GM12878 (cell line): ENCODE measurements at regions not wholly inside any gene's neighbourhood (a gene's known extent, or its start where the extent isn't known, plus 50 kb on each side); places are given as distances from the start of the nearest gene placed in this dataset.

Experiments
- ATAC-seq: fragments of 200-7000 bp; cut with Tn5 transposase; 3 replicates; pipeline ENCODE4 v1.9.1; 2020; ENCODE audit warnings: mild to moderate bottlenecking, moderate library complexity
- BruUV-seq: library from RNA; stranded (reverse); fragments of 400-500 nt; replicated peaks from 2 replicates; lab custom pipeline; 2021; lab: Mats Ljungman, UMichigan
- CTCF ChIA-PET: fragments of 300-600 bp; sonication (Branson Sonifier 250); formaldehyde crosslinking; extraction: SDS; loops from one replicate; lab custom pipeline; 2021; ENCODE audit warnings: inconsistent platforms; lab: Yijun Ruan, JAX
- POLR2A ChIA-PET: fragments of 350-600 bp; formaldehyde crosslinking; extraction: SDS; loops from one replicate; lab custom pipeline; 2021; ENCODE audit warnings: inconsistent platforms; lab: Charles Lee
- RAD21 ChIA-PET: fragments of 300-600 bp; sonication (Branson Sonifier 250); formaldehyde crosslinking; loops from one replicate; lab custom pipeline; 2023; ENCODE audit warnings: antibody characterized with exemption; ENCODE audit not compliant: unreplicated experiment; lab: Charles Lee
- SMC1A ChIA-PET: fragments of 300-600 bp; sonication (Branson Sonifier 250); formaldehyde crosslinking; loops from one replicate; lab custom pipeline; 2023; ENCODE audit not compliant: unreplicated experiment, uncharacterized antibody; lab: Charles Lee
- DNase-seq: peaks from one replicate; pipeline ENCODE4 v3.0.0-alpha.2; 2011; ENCODE audit warnings: low read depth, low spot score
- FAIRE-seq: peaks from 3 replicates; lab custom pipeline; 2011; peaks lifted over from hg19 to GRCh38; lab: Jason Lieb, UNC
- H2AFZ ChIP-seq: 2 replicates; pipeline ENCODE4 v1.6.0; 2011; ENCODE audit warnings: low read depth, low read length, control low read depth; ENCODE audit not compliant: control insufficient read depth
- H3K27ac ChIP-seq: 2 replicates; pipeline ENCODE4 v1.5.1; 2011; ENCODE audit warnings: control low read depth; ENCODE audit not compliant: control insufficient read depth, insufficient read depth
- H3K27me3 ChIP-seq, 2 experiments: replicated peaks in 1 of 2; 2 replicates each; pipeline versions ENCODE4 v1.6.0 to v1.6.1; 2011; ENCODE audit warnings: low read length in 1 of 2; ENCODE audit not compliant: control insufficient read depth in 2 of 2, insufficient read depth in 2 of 2
- H3K36me3 ChIP-seq, 2 experiments: 2 replicates each; pipeline ENCODE4 v1.5.1; 2011; ENCODE audit warnings: low read length in 1 of 2; ENCODE audit not compliant: control insufficient read depth in 2 of 2, insufficient read depth in 2 of 2
- H3K4me1 ChIP-seq: 2 replicates; pipeline ENCODE4 v1.6.1; 2011; ENCODE audit warnings: mild to moderate bottlenecking, low read length, moderate library complexity, mixed read lengths; ENCODE audit not compliant: control insufficient read depth, insufficient read depth
- H3K4me2 ChIP-seq: 2 replicates; pipeline ENCODE4 v1.6.0; 2011; ENCODE audit warnings: control low read depth; ENCODE audit not compliant: control insufficient read depth, insufficient read depth
- H3K4me3 ChIP-seq: fragments of 200-600 bp; sonication (generic); 2 replicates; pipeline ENCODE4 v1.5.1; 2016
- H3K79me2 ChIP-seq: 2 replicates; pipeline ENCODE4 v1.6.0; 2011; ENCODE audit warnings: low read length; ENCODE audit not compliant: control insufficient read depth, insufficient read depth
- H3K9ac ChIP-seq: 2 replicates; pipeline ENCODE4 v1.8.0; 2011; ENCODE audit warnings: low read length, control low read depth, mixed read lengths; ENCODE audit not compliant: control insufficient read depth, insufficient read depth
- H3K9me3 ChIP-seq: replicated peaks from 3 replicates; pipeline ENCODE4 v1.5.1; 2011; ENCODE audit warnings: mild to moderate bottlenecking, low read length; ENCODE audit not compliant: control insufficient read depth, insufficient read depth
- H4K20me1 ChIP-seq: 2 replicates; pipeline ENCODE4 v1.6.0; 2011; ENCODE audit not compliant: control insufficient read depth, insufficient read depth
- ASH2L ChIP-seq: fragments of 300-600, 200-600 bp; sonication (generic); IDR thresholded peaks from 2 replicates; pipeline ENCODE4 v1.6.1; 2017; ENCODE audit warnings: low read depth, mild to moderate bottlenecking, borderline replicate concordance
- BMI1 ChIP-seq: fragments of 450-650 bp; IDR thresholded peaks from 2 replicates; pipeline ENCODE4 v1.6.1; 2016; ENCODE audit warnings: mild to moderate bottlenecking, moderate library complexity, borderline replicate concordance
- CREB1 ChIP-seq: IDR thresholded peaks from 2 replicates; pipeline ENCODE4 v1.6.1; 2012; ENCODE audit warnings: low read depth, mild to moderate bottlenecking, inconsistent platforms
- HCFC1 ChIP-seq: fragments of 150-350 bp; IDR thresholded peaks from 2 replicates; pipeline ENCODE4 v1.6.1; 2014; ENCODE audit warnings: low read length
- IRF4 ChIP-seq: IDR thresholded peaks from 2 replicates; pipeline ENCODE4 v1.6.1; 2011; ENCODE audit warnings: low read depth, low read length
- RB1 ChIP-seq: fragments of 450-650 bp; formaldehyde crosslinking; IDR thresholded peaks from 2 replicates; pipeline ENCODE4 v1.6.1; 2017; ENCODE audit warnings: mild to moderate bottlenecking, borderline replicate concordance
- SKIL ChIP-seq: fragments of 450-650 bp; IDR thresholded peaks from 2 replicates; pipeline ENCODE4 v1.6.1; 2017; ENCODE audit warnings: mild to moderate bottlenecking, low read depth, inconsistent platforms; ENCODE audit not compliant: poor library complexity, severe bottlenecking
- SMAD1 ChIP-seq: fragments of 450-650 bp; IDR thresholded peaks from 2 replicates; pipeline ENCODE4 v1.6.1; 2018; ENCODE audit warnings: mild to moderate bottlenecking, low read depth; ENCODE audit not compliant: partially characterized antibody
- SPI1 ChIP-seq: IDR thresholded peaks from 2 replicates; pipeline ENCODE4 v1.6.1; 2011; ENCODE audit warnings: low read depth, mild to moderate bottlenecking, low read length, moderate library complexity, borderline replicate concordance; ENCODE audit not compliant: insufficient read depth
- SREBF1 ChIP-seq: IDR thresholded peaks from 2 replicates; pipeline ENCODE4 v1.6.1; 2012; ENCODE audit warnings: mild to moderate bottlenecking, low read length
- SUPT20H ChIP-seq: IDR thresholded peaks from 2 replicates; pipeline ENCODE4 v1.6.1; 2011; ENCODE audit warnings: low read depth, mild to moderate bottlenecking, low read length, moderate library complexity, borderline replicate concordance; ENCODE audit not compliant: control insufficient read depth
- SUZ12 ChIP-seq: fragments of 200-600 bp; sonication (generic); IDR thresholded peaks from one replicate; pipeline ENCODE4 v1.6.1; 2018; ENCODE audit warnings: antibody characterized with exemption, mild to moderate bottlenecking; ENCODE audit not compliant: unreplicated experiment
- TCF7 ChIP-seq: IDR thresholded peaks from 2 replicates; pipeline ENCODE4 v1.6.1; 2014; ENCODE audit warnings: antibody characterized with exemption, borderline replicate concordance
- USF1 ChIP-seq: IDR thresholded peaks from 2 replicates; pipeline ENCODE4 v1.6.1; 2011; ENCODE audit warnings: borderline replicate concordance, low read depth, mild to moderate bottlenecking, moderate library complexity, mixed read lengths, low read length; ENCODE audit not compliant: insufficient read depth; ENCODE audit errors: extremely low read length
- ZBED1 ChIP-seq: IDR thresholded peaks from 2 replicates; pipeline ENCODE4 v1.6.1; 2016; ENCODE audit warnings: borderline replicate concordance
- WGBS: methylation state at CpG from one replicate; pipeline ENCODE4 v1.1.6; 2016; ENCODE audit warnings: low lambda C conversion rate; ENCODE audit not compliant: insufficient replicate concordance, insufficient coverage; ENCODE audit errors: missing lambda C conversion rate; 5-methylcytosine and 5-hydroxymethylcytosine counted together
- in situ Hi-C: fragments of 300-500 bp; cut with MboI; formaldehyde crosslinking; loops from 9 replicates; pipeline ENCODE4 v1.14.3; 2018; ENCODE audit warnings: mixed read lengths
- intact Hi-C: fragments of 100-400 bp; cut with micrococcal nuclease; formaldehyde crosslinking; loops from one replicate; pipeline ENCODE4 v1.14.2; 2022; ENCODE audit not compliant: unreplicated experiment

DNA sequence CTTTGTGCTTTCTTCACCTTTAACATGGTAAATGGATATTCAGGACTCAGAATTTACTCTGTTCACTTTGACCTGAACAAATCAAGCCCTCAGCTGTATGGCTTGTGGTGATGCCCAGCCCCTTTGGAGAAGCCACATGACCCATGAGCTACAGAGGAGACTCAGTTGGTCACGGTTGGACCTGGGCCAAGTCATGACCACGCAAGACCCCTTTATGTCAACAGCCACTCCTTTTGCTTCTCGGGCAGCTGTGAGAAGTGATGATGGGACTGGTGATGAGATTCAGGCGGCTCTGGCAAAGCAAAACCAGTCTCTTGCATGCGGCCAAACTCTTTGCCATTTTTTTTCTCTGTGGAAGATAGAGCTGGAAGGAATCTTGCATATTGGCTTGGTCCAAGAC, 96.5 kb upstream of the AJAP1 start:
- BruUV-seq = no TSS peak
- Histone ChIP-seq H3K79me2 (no peaks in the 10 kb centered on the region), H4K20me1 (no peaks in the 10 kb centered on the region), H3K9ac (no peak overlapping the region), H3K36me3 (no peaks in the 10 kb centered on the region), H3K27ac (no peak overlapping the region), H3K27me3 (no peaks in the 10 kb centered on the region), H3K4me1 (no peaks in the 10 kb centered on the region), H2AFZ (no peak overlapping the region), H3K4me2 (no peak overlapping the region), H3K4me3 (no peak overlapping the region), H3K9me3 (no peaks in the 10 kb centered on the region)
- intact Hi-C loops = no loop called here
- ChIA-PET SMC1A (no interaction called here), CTCF (interaction anchor here (0.8 kb wide), 1 partner anchor 12 kb away, joined by 3 read pairs; no protein-coding TSS in a partner anchor), RAD21 (no interaction called here), POLR2A (no interaction called here)
- in situ Hi-C loops = no loop called here
- DNase-seq (no peak), ATAC-seq (no peak), FAIRE-seq (no peak)
- 18% methylated on average over 5 of the region's 5 CpGs for WGBS
- no peak for TF ChIP-seq USF1
- TF ChIP-seq SPI1 = no peak
- no peak for TF ChIP-seq SUPT20H

GRCh38 chr1:4561205-4561604, 93.2 kb upstream of the AJAP1 start:
- ChIA-PET POLR2A (no interaction called here), CTCF (no interaction called here), RAD21 (no interaction called here), SMC1A (no interaction called here)
- Histone ChIP-seq H3K27me3 (no peaks in the 10 kb centered on the region), H3K27ac (no peak overlapping the region), H3K9me3 (no peaks in the 10 kb centered on the region), H3K79me2 (no peaks in the 10 kb centered on the region), H3K36me3 (no peaks in the 10 kb centered on the region), H3K4me1 (no peaks in the 10 kb centered on the region), H3K4me2 (no peak overlapping the region), H3K4me3 (no peak overlapping the region), H4K20me1 (no peaks in the 10 kb centered on the region), H2AFZ (no peak overlapping the region), H3K9ac (no peak overlapping the region)
- in situ Hi-C loops (no loop called here), intact Hi-C loops (no loop called here)
- BruUV-seq = no TSS peak
- TF ChIP-seq ASH2L (no peak), BMI1 (no peak), SREBF1 (no peak), IRF4 (no peak), RB1 (no peak), SUZ12 (no peak), ZBED1 (no peak), CREB1 (no peak), SKIL (no peak), SMAD1 (no peak), TCF7 (no peak), HCFC1 (no peak)
- no peak for FAIRE-seq
- DNase-seq = no peak
- no peak for ATAC-seq
- 58% methylated on average over 10 of the region's 10 CpGs for WGBS
